ENCODE measurements at regions not wholly inside any gene's neighbourhood (a gene's known extent, or its start where the extent isn't known, plus 50 kb on each side); places are given as distances from the start of the nearest gene placed in this dataset.

DNA sequence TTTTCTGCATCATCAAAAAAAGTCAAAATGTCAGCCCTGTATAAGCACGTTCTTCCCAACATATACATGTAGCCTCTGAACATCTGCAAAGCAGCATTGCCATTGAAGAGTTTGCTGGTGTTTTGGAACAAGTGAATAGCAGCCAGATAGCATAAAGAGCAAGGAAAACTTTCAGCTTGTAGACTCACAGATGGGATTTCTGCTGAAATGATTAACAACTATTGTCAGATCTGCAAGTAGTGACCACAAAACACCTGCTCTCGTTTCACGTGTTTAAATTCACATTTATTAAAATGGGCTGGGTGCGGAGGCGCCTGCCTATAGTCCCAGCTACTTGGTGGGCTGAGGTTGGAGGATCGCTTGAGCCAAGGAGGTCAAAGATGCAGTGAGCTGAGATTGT lies 123.7 kb downstream of the SPRY1 start:
- no peak for TF ChIP-seq EZH2phosphoT487 (IDR thresholded peaks at IDR 0.05; ENCODE audit: borderline replicate concordance, low read depth)
- no peak for TF ChIP-seq MXI1 (IDR thresholded peaks at IDR 0.05; ENCODE audit: low read depth, low read length)
- TF ChIP-seq, protein P1, sequence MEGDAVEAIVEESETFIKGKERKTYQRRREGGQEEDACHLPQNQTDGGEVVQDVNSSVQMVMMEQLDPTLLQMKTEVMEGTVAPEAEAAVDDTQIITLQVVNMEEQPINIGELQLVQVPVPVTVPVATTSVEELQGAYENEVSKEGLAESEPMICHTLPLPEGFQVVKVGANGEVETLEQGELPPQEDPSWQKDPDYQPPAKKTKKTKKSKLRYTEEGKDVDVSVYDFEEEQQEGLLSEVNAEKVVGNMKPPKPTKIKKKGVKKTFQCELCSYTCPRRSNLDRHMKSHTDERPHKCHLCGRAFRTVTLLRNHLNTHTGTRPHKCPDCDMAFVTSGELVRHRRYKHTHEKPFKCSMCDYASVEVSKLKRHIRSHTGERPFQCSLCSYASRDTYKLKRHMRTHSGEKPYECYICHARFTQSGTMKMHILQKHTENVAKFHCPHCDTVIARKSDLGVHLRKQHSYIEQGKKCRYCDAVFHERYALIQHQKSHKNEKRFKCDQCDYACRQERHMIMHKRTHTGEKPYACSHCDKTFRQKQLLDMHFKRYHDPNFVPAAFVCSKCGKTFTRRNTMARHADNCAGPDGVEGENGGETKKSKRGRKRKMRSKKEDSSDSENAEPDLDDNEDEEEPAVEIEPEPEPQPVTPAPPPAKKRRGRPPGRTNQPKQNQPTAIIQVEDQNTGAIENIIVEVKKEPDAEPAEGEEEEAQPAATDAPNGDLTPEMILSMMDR (IDR thresholded peaks at IDR 0.05) = no peak
- TF ChIP-seq TEAD4 (IDR thresholded peaks at IDR 0.05; ENCODE audit: borderline replicate concordance, insufficient read depth) = no peak

All from SK-N-SH (cell line).